WTC11 (cell line): ENCODE measurements at regions not wholly inside any gene's neighbourhood (a gene's known extent, or its start where the extent isn't known, plus 50 kb on each side); places are given as distances from the start of the nearest gene placed in this dataset.

ENCODE experiments used
- ATAC-seq: fragments of 200-7000 bp; cut with Tn5 transposase; 2 replicates; pipeline ENCODE4 v1.10.0; 2021; ENCODE audit warnings: mild to moderate bottlenecking, moderate library complexity
- CTCF ChIA-PET: fragments of 300-600 bp; sonication (Branson Sonifier 250); formaldehyde crosslinking; loops from one replicate; lab custom pipeline; 2021; ENCODE audit warnings: antibody characterized with exemption; lab: Charles Lee
- POLR2A ChIA-PET: fragments of 350-600 bp; sonication (Branson Sonifier 250); formaldehyde crosslinking; loops from one replicate; lab custom pipeline; 2021; ENCODE audit warnings: antibody characterized with exemption; lab: Charles Lee
- DNase-seq: peaks from one replicate; pipeline ENCODE4 v3.0.0; 2021; ENCODE audit warnings: low spot score
- H3K27ac Mint-ChIP-seq: 2 replicates; pipeline ENCODE4 v1.8.0; 2021; ENCODE audit warnings: mixed read lengths
- H3K27me3 Mint-ChIP-seq: 2 replicates; pipeline ENCODE4 v1.8.0; 2021; ENCODE audit warnings: low read depth, mild to moderate bottlenecking, moderate library complexity, mixed read lengths
- H3K36me3 Mint-ChIP-seq: 2 replicates; pipeline ENCODE4 v1.8.0; 2021; ENCODE audit warnings: mixed read lengths
- H3K4me1 Mint-ChIP-seq: 2 replicates; pipeline ENCODE4 v1.8.0; 2022; ENCODE audit warnings: mixed read lengths
- H3K4me3 Mint-ChIP-seq: 2 replicates; pipeline ENCODE4 v1.8.0; 2021; ENCODE audit warnings: mild to moderate bottlenecking, moderate library complexity, mixed read lengths
- H3K9me3 Mint-ChIP-seq: 2 replicates; pipeline ENCODE4 v1.8.0; 2021; ENCODE audit warnings: mixed read lengths
- CREB1 ChIP-seq: sonication (generic); formaldehyde crosslinking; IDR thresholded peaks from 2 replicates; pipeline ENCODE4 v1.8.0; 2023; ENCODE audit warnings: mild to moderate bottlenecking, missing genetic modification reagents
- CREM ChIP-seq: sonication (generic); formaldehyde crosslinking; IDR thresholded peaks from 2 replicates; pipeline ENCODE4 v1.8.1; 2022; ENCODE audit warnings: mild to moderate bottlenecking, missing genetic modification reagents, moderate library complexity
- ESRRA ChIP-seq: sonication (generic); formaldehyde crosslinking; IDR thresholded peaks from 2 replicates; pipeline ENCODE4 v1.8.1; 2022; ENCODE audit warnings: mild to moderate bottlenecking, missing genetic modification reagents, borderline replicate concordance
- GRHL2 ChIP-seq: fragments of 250-450 bp; sonication (Bioruptor Pico); IDR thresholded peaks from 2 replicates; pipeline ENCODE4 v1.8.0; 2022; ENCODE audit warnings: mild to moderate bottlenecking, moderate library complexity; ENCODE audit not compliant: insufficient replicate concordance, severe bottlenecking
- JUN ChIP-seq: sonication (generic); formaldehyde crosslinking; IDR thresholded peaks from 2 replicates; pipeline ENCODE4 v1.8.0; 2023; ENCODE audit warnings: mild to moderate bottlenecking, missing genetic modification reagents
- KAT7 ChIP-seq: sonication (generic); formaldehyde crosslinking; IDR thresholded peaks from 2 replicates; pipeline ENCODE4 v1.8.1; 2023; ENCODE audit warnings: missing genetic modification reagents, mild to moderate bottlenecking, borderline replicate concordance
- NFATC4 ChIP-seq: fragments of 250-450 bp; sonication (Bioruptor Pico); IDR thresholded peaks from 2 replicates; pipeline ENCODE4 v1.9.0; 2021; ENCODE audit warnings: mild to moderate bottlenecking
- NR2C2 ChIP-seq: sonication (generic); formaldehyde crosslinking; IDR thresholded peaks from 2 replicates; pipeline ENCODE4 v1.8.0; 2022; ENCODE audit warnings: mild to moderate bottlenecking, missing genetic modification reagents
- OVOL2 ChIP-seq: fragments of 250-450 bp; sonication (Bioruptor Pico); IDR thresholded peaks from 2 replicates; pipeline ENCODE4 v1.9.0; 2021; ENCODE audit warnings: mild to moderate bottlenecking, borderline replicate concordance
- SOX15 ChIP-seq: fragments of 250-450 bp; sonication (Bioruptor Pico); IDR thresholded peaks from 2 replicates; pipeline ENCODE4 v1.9.0; 2021; ENCODE audit warnings: mild to moderate bottlenecking
- TEAD1 ChIP-seq: sonication (generic); formaldehyde crosslinking; IDR thresholded peaks from 2 replicates; pipeline ENCODE4 v1.8.0; 2022; ENCODE audit warnings: mild to moderate bottlenecking, missing genetic modification reagents
- ZNF423 ChIP-seq: fragments of 250-450 bp; sonication (Bioruptor Pico); IDR thresholded peaks from 2 replicates; pipeline ENCODE4 v2.1.2; 2022; ENCODE audit warnings: mild to moderate bottlenecking, moderate library complexity
- TF ChIP-seq, protein P1 (sequence below): sonication (generic); formaldehyde crosslinking; IDR thresholded peaks from 2 replicates; pipeline ENCODE4 v1.8.1; 2023; ENCODE audit warnings: mild to moderate bottlenecking, missing genetic modification reagents, moderate library complexity
- TF ChIP-seq, protein P2 (sequence below): sonication (generic); formaldehyde crosslinking; IDR thresholded peaks from 2 replicates; pipeline ENCODE4 v1.8.1; 2023; ENCODE audit warnings: mild to moderate bottlenecking, moderate library complexity, missing genetic modification reagents
- TF ChIP-seq, protein P3 (sequence below): sonication (generic); formaldehyde crosslinking; IDR thresholded peaks from 2 replicates; pipeline ENCODE4 v1.8.0; 2022; ENCODE audit warnings: mild to moderate bottlenecking, missing genetic modification reagents
- TF ChIP-seq, protein P4 (sequence below): fragments of 250-450 bp; sonication (Bioruptor Pico); IDR thresholded peaks from 2 replicates; pipeline ENCODE4 v1.9.0; 2021; ENCODE audit warnings: mild to moderate bottlenecking, borderline replicate concordance
- TF ChIP-seq, protein P5 (sequence below): sonication (generic); formaldehyde crosslinking; IDR thresholded peaks from 2 replicates; pipeline ENCODE4 v1.8.0; 2022; ENCODE audit warnings: mild to moderate bottlenecking, missing genetic modification reagents
- TF ChIP-seq, protein P6 (sequence below): sonication (generic); formaldehyde crosslinking; conservative IDR thresholded peaks from 2 replicates; pipeline ENCODE4 v1.8.1; 2022; ENCODE audit warnings: mild to moderate bottlenecking, missing genetic modification reagents
- TF ChIP-seq, protein P7 (sequence below): sonication (generic); formaldehyde crosslinking; IDR thresholded peaks from 2 replicates; pipeline ENCODE4 v1.8.0; 2022; ENCODE audit warnings: mild to moderate bottlenecking, missing genetic modification reagents

DNA sequence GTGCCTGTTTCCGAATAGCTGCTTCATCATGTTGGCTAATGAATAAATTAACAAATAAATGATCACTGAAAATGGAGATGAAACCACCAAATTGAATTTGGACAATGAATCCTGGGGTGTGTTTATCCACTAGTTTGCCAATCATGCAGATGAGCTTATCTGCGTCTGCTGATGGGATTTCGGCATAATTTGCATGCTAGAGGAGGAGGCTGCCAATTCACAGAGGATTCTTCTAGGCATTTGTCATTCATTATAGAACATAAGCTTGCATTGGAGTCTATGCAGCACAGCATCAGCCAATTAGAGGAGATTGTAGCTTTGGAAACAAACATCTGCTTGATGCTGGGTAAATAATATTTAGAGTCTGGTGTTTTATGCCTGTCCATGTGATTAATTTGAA, 123.1 kb downstream of the NPIPB5 start:
- no peak for TF ChIP-seq CREM (CRISPR knock-in tag)
- no peak for TF ChIP-seq CREB1 (CRISPR knock-in tag)
- TF ChIP-seq OVOL2 (CRISPR knock-in tag) = no peak
- TF ChIP-seq NR2C2 (CRISPR knock-in tag) = no peak
- TF ChIP-seq, protein P1, sequence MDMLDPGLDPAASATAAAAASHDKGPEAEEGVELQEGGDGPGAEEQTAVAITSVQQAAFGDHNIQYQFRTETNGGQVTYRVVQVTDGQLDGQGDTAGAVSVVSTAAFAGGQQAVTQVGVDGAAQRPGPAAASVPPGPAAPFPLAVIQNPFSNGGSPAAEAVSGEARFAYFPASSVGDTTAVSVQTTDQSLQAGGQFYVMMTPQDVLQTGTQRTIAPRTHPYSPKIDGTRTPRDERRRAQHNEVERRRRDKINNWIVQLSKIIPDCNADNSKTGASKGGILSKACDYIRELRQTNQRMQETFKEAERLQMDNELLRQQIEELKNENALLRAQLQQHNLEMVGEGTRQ (CRISPR knock-in tag) = no peak
- TF ChIP-seq, protein P2, sequence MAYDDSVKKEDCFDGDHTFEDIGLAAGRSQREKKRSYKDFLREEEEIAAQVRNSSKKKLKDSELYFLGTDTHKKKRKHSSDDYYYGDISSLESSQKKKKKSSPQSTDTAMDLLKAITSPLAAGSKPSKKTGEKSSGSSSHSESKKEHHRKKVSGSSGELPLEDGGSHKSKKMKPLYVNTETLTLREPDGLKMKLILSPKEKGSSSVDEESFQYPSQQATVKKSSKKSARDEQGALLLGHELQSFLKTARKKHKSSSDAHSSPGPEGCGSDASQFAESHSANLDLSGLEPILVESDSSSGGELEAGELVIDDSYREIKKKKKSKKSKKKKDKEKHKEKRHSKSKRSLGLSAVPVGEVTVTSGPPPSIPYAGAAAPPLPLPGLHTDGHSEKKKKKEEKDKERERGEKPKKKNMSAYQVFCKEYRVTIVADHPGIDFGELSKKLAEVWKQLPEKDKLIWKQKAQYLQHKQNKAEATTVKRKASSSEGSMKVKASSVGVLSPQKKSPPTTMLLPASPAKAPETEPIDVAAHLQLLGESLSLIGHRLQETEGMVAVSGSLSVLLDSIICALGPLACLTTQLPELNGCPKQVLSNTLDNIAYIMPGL (CRISPR knock-in tag) = no peak
- TF ChIP-seq SOX15 = no peak
- no peak for TF ChIP-seq KAT7 (CRISPR knock-in tag)
- Mint-ChIP-seq H3K9me3 (0 out of 2 replicates have a peak, but pooled peaks cover 1% of the 10 kb centered on the region), H3K27ac (peak overlapping the region; percentile 86), H3K4me1 (peaks cover 33% of the 10 kb centered on the region), H3K4me3 (no peak overlapping the region), H3K27me3 (no peaks in the 10 kb centered on the region), H3K36me3 (no peaks in the 10 kb centered on the region)
- DNase-seq = no peak
- CTCF ChIA-PET = no interaction called here
- no peak for ATAC-seq
- POLR2A ChIA-PET = no interaction called here

DNA sequence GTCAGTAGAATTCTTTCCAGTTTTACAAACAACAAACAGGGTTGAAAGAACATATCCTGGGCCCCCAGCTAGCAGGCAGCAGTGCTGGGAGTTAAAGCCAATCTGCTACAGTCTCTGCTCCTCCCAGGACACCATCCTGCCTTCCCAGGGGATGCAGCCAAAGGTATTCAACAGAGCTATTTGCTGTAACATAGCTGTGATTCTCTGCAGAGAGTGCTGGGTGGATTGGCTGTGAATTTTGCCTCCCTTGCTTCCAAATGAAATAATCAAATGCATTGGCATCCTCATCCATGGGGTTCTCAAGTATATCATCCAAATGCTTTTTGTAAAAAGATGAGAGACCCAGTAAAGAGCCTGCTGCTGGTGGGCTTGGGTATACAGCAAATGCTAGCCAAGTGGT, 124.3 kb downstream of the NPIPB5 start:
- POLR2A ChIA-PET = no interaction called here

DNA sequence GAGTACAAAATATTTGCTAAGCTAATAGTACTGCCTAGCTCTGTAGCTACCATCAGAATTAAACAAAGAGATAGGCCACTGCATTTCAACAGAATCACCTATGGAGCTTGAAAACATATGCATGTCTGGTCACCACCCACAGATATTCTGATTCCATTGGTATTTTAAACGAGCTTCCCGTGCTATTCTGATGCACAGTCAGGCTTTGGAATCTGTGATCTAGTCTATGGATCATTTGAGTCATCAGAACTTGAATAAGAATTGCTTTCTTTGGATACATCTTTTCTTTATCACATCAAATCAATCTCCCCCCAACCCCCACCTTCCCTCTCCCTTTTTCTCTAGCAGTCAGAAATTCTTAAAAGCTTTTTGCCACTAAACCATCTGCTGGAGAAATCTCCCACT, 124.7 kb downstream of the NPIPB5 start:
- DNase-seq = no peak

More for the DNA sequence above, 124.3 kb downstream of the NPIPB5 start:
- ATAC-seq (peak; percentile 93), DNase-seq (peak; percentile 33)
- peaks cover 33% of the 10 kb centered on the region for H3K4me1 Mint-ChIP-seq
- no peaks in the 10 kb centered on the region for H3K36me3 Mint-ChIP-seq
- H3K4me3 Mint-ChIP-seq = no peak overlapping the region
- no peak for TF ChIP-seq GRHL2 (CRISPR knock-in tag)
- peak overlapping the region; percentile 95 for H3K27ac Mint-ChIP-seq
- H3K9me3 Mint-ChIP-seq = no peaks in the 10 kb centered on the region
- no peaks in the 10 kb centered on the region for H3K27me3 Mint-ChIP-seq
- CTCF ChIA-PET = interaction anchor here (1.3 to 1.4 kb wide), 2 partner anchors 264 to 426 kb away, joined by 3 to 4 read pairs; no protein-coding TSS in a partner anchor

DNA sequence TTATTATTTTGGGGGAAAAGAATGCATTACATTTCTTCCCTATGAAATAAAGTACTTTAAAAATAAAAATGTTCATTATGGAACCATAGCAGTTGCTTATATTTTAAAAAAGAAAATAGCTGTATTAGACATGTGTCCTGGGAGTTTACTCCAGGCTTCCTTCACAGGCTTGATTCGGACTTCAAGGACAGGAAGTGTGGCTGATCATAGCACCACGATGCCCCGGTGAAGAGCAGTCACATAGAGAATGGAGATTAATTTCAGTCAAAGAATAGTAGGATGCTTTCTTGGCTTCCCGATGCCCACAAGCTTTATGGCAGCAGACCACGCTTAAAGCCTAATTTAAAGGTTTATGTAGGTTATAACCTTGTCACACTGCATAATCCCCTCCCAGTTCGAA, 125.1 kb downstream of the NPIPB5 start:
- Mint-ChIP-seq H3K4me1 (peaks cover 33% of the 10 kb centered on the region), H3K36me3 (no peaks in the 10 kb centered on the region), H3K4me3 (no peak overlapping the region), H3K9me3 (no peaks in the 10 kb centered on the region), H3K27me3 (no peaks in the 10 kb centered on the region), H3K27ac (peak overlapping the region; percentile 95)
- ATAC-seq (no peak), DNase-seq (no peak)
- ChIA-PET CTCF (interaction anchor here (1.3 to 1.4 kb wide), 2 partner anchors 263 to 425 kb away, joined by 3 to 4 read pairs; no protein-coding TSS in a partner anchor), POLR2A (no interaction called here)
- TF ChIP-seq, protein P3, sequence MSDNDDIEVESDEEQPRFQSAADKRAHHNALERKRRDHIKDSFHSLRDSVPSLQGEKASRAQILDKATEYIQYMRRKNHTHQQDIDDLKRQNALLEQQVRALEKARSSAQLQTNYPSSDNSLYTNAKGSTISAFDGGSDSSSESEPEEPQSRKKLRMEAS (CRISPR knock-in tag) = no peak
- TF ChIP-seq JUN (CRISPR knock-in tag) (no peak), CREM (CRISPR knock-in tag) (no peak)
- TF ChIP-seq, protein P4, sequence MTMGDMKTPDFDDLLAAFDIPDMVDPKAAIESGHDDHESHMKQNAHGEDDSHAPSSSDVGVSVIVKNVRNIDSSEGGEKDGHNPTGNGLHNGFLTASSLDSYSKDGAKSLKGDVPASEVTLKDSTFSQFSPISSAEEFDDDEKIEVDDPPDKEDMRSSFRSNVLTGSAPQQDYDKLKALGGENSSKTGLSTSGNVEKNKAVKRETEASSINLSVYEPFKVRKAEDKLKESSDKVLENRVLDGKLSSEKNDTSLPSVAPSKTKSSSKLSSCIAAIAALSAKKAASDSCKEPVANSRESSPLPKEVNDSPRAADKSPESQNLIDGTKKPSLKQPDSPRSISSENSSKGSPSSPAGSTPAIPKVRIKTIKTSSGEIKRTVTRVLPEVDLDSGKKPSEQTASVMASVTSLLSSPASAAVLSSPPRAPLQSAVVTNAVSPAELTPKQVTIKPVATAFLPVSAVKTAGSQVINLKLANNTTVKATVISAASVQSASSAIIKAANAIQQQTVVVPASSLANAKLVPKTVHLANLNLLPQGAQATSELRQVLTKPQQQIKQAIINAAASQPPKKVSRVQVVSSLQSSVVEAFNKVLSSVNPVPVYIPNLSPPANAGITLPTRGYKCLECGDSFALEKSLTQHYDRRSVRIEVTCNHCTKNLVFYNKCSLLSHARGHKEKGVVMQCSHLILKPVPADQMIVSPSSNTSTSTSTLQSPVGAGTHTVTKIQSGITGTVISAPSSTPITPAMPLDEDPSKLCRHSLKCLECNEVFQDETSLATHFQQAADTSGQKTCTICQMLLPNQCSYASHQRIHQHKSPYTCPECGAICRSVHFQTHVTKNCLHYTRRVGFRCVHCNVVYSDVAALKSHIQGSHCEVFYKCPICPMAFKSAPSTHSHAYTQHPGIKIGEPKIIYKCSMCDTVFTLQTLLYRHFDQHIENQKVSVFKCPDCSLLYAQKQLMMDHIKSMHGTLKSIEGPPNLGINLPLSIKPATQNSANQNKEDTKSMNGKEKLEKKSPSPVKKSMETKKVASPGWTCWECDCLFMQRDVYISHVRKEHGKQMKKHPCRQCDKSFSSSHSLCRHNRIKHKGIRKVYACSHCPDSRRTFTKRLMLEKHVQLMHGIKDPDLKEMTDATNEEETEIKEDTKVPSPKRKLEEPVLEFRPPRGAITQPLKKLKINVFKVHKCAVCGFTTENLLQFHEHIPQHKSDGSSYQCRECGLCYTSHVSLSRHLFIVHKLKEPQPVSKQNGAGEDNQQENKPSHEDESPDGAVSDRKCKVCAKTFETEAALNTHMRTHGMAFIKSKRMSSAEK (CRISPR knock-in tag) = no peak
- TF ChIP-seq, protein P5, sequence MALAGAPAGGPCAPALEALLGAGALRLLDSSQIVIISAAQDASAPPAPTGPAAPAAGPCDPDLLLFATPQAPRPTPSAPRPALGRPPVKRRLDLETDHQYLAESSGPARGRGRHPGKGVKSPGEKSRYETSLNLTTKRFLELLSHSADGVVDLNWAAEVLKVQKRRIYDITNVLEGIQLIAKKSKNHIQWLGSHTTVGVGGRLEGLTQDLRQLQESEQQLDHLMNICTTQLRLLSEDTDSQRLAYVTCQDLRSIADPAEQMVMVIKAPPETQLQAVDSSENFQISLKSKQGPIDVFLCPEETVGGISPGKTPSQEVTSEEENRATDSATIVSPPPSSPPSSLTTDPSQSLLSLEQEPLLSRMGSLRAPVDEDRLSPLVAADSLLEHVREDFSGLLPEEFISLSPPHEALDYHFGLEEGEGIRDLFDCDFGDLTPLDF (CRISPR knock-in tag) = no peak
- TF ChIP-seq, protein P6, sequence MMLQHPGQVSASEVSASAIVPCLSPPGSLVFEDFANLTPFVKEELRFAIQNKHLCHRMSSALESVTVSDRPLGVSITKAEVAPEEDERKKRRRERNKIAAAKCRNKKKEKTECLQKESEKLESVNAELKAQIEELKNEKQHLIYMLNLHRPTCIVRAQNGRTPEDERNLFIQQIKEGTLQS (CRISPR knock-in tag) = no peak

More for the DNA sequence above, 124.7 kb downstream of the NPIPB5 start:
- TF ChIP-seq NFATC4 (no peak), ZNF423 (CRISPR knock-in tag) (no peak), ESRRA (CRISPR knock-in tag) (no peak), CREB1 (CRISPR knock-in tag) (no peak), TEAD1 (CRISPR knock-in tag) (peak; percentile 67; the same call in 1 of the 2 replicates)
- TF ChIP-seq, protein P7, sequence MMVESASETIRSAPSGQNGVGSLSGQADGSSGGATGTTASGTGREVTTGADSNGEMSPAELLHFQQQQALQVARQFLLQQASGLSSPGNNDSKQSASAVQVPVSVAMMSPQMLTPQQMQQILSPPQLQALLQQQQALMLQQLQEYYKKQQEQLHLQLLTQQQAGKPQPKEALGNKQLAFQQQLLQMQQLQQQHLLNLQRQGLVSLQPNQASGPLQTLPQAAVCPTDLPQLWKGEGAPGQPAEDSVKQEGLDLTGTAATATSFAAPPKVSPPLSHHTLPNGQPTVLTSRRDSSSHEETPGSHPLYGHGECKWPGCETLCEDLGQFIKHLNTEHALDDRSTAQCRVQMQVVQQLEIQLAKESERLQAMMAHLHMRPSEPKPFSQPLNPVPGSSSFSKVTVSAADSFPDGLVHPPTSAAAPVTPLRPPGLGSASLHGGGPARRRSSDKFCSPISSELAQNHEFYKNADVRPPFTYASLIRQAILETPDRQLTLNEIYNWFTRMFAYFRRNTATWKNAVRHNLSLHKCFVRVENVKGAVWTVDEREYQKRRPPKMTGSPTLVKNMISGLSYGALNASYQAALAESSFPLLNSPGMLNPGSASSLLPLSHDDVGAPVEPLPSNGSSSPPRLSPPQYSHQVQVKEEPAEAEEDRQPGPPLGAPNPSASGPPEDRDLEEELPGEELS (CRISPR knock-in tag) = no peak
- no peaks in the 10 kb centered on the region for H3K9me3 Mint-ChIP-seq
- no peaks in the 10 kb centered on the region for H3K36me3 Mint-ChIP-seq
- H3K4me3 Mint-ChIP-seq = no peak overlapping the region
- H3K27me3 Mint-ChIP-seq = no peaks in the 10 kb centered on the region
- peak overlapping the region; percentile 95 for H3K27ac Mint-ChIP-seq
- ChIA-PET CTCF (interaction anchor here (1.3 to 1.4 kb wide), 2 partner anchors 264 to 425 kb away, joined by 3 to 4 read pairs; no protein-coding TSS in a partner anchor), POLR2A (no interaction called here)
- H3K4me1 Mint-ChIP-seq = peaks cover 33% of the 10 kb centered on the region
- peak; percentile 86 for ATAC-seq
